GM23338 (cell line): ENCODE measurements at regions not wholly inside any gene's neighbourhood (a gene's known extent, or its start where the extent isn't known, plus 50 kb on each side); places are given as distances from the start of the nearest gene placed in this dataset.

ENCODE experiments used
- ATAC-seq: fragments of 200-7000 bp; cut with Tn5 transposase; 3 replicates; pipeline ENCODE4 v1.9.1; 2020
- DNase-seq: peaks from one replicate; pipeline ENCODE4 v3.0.0-alpha.2; 2015; ENCODE audit warnings: low spot score
- H2AFZ ChIP-seq: fragments of 200-600 bp; sonication (generic); 2 replicates; pipeline ENCODE4 v1.8.0; 2016; ENCODE audit warnings: antibody characterized with exemption, mild to moderate bottlenecking, moderate library complexity
- H3F3A ChIP-seq: fragments of 200-600 bp; sonication (generic); replicated peaks from 2 replicates; pipeline ENCODE4 v1.8.0; 2017; ENCODE audit warnings: antibody characterized with exemption, mixed run types, low read depth
- H3K27ac ChIP-seq: fragments of 200-600 bp; sonication (generic); 2 replicates; pipeline ENCODE4 v1.6.1; 2016; ENCODE audit warnings: low read depth
- H3K27me3 ChIP-seq: fragments of 200-600 bp; sonication (generic); 2 replicates; pipeline ENCODE4 v1.8.0; 2016; ENCODE audit warnings: mild to moderate bottlenecking, mixed run types, moderate library complexity; ENCODE audit not compliant: insufficient read depth
- H3K36me3 ChIP-seq: fragments of 200-600 bp; sonication (generic); 2 replicates; pipeline ENCODE4 v1.8.0; 2016; ENCODE audit warnings: mild to moderate bottlenecking; ENCODE audit not compliant: insufficient read depth
- H3K4me1 ChIP-seq: fragments of 200-600 bp; sonication (generic); 2 replicates; pipeline ENCODE4 v1.8.0; 2016; ENCODE audit warnings: mild to moderate bottlenecking, moderate library complexity; ENCODE audit not compliant: insufficient read depth
- H3K4me2 ChIP-seq: fragments of 200-600 bp; sonication (generic); 2 replicates; pipeline ENCODE4 v1.7.1; 2017; ENCODE audit warnings: mixed run types
- H3K4me3 ChIP-seq: fragments of 200-600 bp; sonication (generic); 2 replicates; pipeline ENCODE4 v1.6.1; 2016; ENCODE audit warnings: mixed run types
- H3K79me2 ChIP-seq: fragments of 200-600 bp; sonication (generic); replicated peaks from 2 replicates; pipeline ENCODE4 v1.8.0; 2017; ENCODE audit warnings: mild to moderate bottlenecking; ENCODE audit not compliant: insufficient read depth
- H3K9me2 ChIP-seq: fragments of 200-600 bp; sonication (generic); 2 replicates; pipeline ENCODE4 v1.8.0; 2017; ENCODE audit not compliant: insufficient read depth
- H4K20me1 ChIP-seq: fragments of 200-600 bp; sonication (generic); replicated peaks from 2 replicates; pipeline ENCODE4 v1.8.0; 2017; ENCODE audit warnings: mild to moderate bottlenecking; ENCODE audit not compliant: insufficient read depth
- H3K27ac Mint-ChIP-seq: 2 replicates; pipeline ENCODE4 v1.8.0; 2020; ENCODE audit warnings: inconsistent platforms, mild to moderate bottlenecking, moderate library complexity, mixed read lengths
- H3K27me3 Mint-ChIP-seq: 3 replicates; pipeline ENCODE4 v1.8.0; 2022; ENCODE audit warnings: low read depth, mild to moderate bottlenecking, moderate library complexity, mixed read lengths, inconsistent platforms; ENCODE audit not compliant: insufficient read depth, poor library complexity
- H3K36me3 Mint-ChIP-seq: 3 replicates; pipeline ENCODE4 v1.8.0; 2021; ENCODE audit warnings: low read depth, mild to moderate bottlenecking, inconsistent platforms, moderate library complexity, mixed read lengths
- H3K4me1 Mint-ChIP-seq: 3 replicates; pipeline ENCODE4 v1.8.0; 2020; ENCODE audit warnings: mild to moderate bottlenecking, inconsistent platforms, mixed read lengths
- H3K4me3 Mint-ChIP-seq: 3 replicates; pipeline ENCODE4 v1.8.0; 2021; ENCODE audit warnings: moderate library complexity, mild to moderate bottlenecking, inconsistent platforms, mixed read lengths
- H3K9me3 Mint-ChIP-seq: 3 replicates; pipeline ENCODE4 v1.8.0; 2020; ENCODE audit warnings: moderate library complexity, mild to moderate bottlenecking, inconsistent platforms, mixed read lengths
- EZH2 ChIP-seq: fragments of 200-600 bp; sonication (generic); IDR thresholded peaks from one replicate; pipeline ENCODE4 v1.8.0; 2017; ENCODE audit warnings: antibody characterized with exemption, mild to moderate bottlenecking, low read depth; ENCODE audit not compliant: unreplicated experiment
- POLR2AphosphoS5 ChIP-seq: IDR thresholded peaks from 2 replicates; pipeline ENCODE4 v1.6.1; 2016; ENCODE audit warnings: antibody characterized with exemption, low read depth
- STAT1 ChIP-seq: IDR thresholded peaks from one replicate; pipeline ENCODE4 v1.6.1; 2016; ENCODE audit warnings: antibody characterized with exemption; ENCODE audit not compliant: unreplicated experiment
- ZNF331 ChIP-seq: fragments of 250-450 bp; sonication (Bioruptor Pico); IDR thresholded peaks from 2 replicates; pipeline ENCODE4 v1.5.0; 2020; ENCODE audit warnings: low read depth, mild to moderate bottlenecking, moderate library complexity
- TF ChIP-seq, protein P1 (sequence below): fragments of 250-450 bp; sonication (Bioruptor Pico); IDR thresholded peaks from 2 replicates; pipeline ENCODE4 v1.5.0; 2020; ENCODE audit warnings: mild to moderate bottlenecking, moderate library complexity
- TF ChIP-seq, protein P2 (sequence below), 2 experiments: fragments of 200-600 bp in 1 of 2; sonication (generic) in 1 of 2; conservative IDR thresholded peaks; 2 replicates each; pipeline versions ENCODE4 v1.5.1 to v1.6.1; 2016 to 2017; ENCODE audit warnings: antibody characterized with exemption in 2 of 2, low read depth in 2 of 2, mild to moderate bottlenecking in 2 of 2, moderate library complexity in 1 of 2
- TF ChIP-seq, protein P3 (sequence below): IDR thresholded peaks from 2 replicates; pipeline ENCODE4 v1.6.1; 2016; ENCODE audit warnings: antibody characterized with exemption

DNA sequence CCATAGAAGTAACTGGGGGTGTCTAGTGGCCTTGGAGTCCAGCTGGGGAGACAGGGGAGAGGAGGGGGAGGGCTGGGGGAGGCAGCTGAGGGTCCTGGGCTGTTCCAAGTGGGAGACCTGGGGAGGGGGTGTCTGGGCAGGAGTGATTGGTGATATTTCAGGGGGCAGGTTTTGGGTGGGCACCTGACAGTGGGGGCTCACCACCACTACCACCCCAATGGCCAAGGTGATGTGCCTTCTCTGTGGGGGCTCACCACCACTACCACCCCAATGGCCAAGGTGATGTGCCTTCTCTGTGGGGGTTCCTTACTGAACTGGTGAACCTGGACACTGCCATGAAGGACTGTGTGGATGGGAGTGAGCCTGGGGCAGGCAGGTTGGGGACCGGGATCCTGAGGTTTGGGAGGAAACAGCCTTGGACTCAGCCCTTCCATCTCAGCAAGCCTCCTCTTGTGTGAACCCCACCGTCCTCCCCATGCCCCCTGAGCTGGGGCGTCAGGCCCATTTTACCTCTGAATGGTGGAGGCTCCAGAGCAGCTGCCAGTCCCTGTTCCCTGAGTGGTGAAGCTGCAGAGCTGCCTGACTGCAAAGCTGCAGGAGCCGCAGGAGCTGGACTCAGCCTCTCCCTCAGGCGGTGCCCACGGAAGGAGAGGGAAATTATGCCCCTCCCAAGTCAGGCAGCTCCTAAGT, 50.6 kb upstream of the ZNF716 start (continued):
- TF ChIP-seq, protein P1, sequence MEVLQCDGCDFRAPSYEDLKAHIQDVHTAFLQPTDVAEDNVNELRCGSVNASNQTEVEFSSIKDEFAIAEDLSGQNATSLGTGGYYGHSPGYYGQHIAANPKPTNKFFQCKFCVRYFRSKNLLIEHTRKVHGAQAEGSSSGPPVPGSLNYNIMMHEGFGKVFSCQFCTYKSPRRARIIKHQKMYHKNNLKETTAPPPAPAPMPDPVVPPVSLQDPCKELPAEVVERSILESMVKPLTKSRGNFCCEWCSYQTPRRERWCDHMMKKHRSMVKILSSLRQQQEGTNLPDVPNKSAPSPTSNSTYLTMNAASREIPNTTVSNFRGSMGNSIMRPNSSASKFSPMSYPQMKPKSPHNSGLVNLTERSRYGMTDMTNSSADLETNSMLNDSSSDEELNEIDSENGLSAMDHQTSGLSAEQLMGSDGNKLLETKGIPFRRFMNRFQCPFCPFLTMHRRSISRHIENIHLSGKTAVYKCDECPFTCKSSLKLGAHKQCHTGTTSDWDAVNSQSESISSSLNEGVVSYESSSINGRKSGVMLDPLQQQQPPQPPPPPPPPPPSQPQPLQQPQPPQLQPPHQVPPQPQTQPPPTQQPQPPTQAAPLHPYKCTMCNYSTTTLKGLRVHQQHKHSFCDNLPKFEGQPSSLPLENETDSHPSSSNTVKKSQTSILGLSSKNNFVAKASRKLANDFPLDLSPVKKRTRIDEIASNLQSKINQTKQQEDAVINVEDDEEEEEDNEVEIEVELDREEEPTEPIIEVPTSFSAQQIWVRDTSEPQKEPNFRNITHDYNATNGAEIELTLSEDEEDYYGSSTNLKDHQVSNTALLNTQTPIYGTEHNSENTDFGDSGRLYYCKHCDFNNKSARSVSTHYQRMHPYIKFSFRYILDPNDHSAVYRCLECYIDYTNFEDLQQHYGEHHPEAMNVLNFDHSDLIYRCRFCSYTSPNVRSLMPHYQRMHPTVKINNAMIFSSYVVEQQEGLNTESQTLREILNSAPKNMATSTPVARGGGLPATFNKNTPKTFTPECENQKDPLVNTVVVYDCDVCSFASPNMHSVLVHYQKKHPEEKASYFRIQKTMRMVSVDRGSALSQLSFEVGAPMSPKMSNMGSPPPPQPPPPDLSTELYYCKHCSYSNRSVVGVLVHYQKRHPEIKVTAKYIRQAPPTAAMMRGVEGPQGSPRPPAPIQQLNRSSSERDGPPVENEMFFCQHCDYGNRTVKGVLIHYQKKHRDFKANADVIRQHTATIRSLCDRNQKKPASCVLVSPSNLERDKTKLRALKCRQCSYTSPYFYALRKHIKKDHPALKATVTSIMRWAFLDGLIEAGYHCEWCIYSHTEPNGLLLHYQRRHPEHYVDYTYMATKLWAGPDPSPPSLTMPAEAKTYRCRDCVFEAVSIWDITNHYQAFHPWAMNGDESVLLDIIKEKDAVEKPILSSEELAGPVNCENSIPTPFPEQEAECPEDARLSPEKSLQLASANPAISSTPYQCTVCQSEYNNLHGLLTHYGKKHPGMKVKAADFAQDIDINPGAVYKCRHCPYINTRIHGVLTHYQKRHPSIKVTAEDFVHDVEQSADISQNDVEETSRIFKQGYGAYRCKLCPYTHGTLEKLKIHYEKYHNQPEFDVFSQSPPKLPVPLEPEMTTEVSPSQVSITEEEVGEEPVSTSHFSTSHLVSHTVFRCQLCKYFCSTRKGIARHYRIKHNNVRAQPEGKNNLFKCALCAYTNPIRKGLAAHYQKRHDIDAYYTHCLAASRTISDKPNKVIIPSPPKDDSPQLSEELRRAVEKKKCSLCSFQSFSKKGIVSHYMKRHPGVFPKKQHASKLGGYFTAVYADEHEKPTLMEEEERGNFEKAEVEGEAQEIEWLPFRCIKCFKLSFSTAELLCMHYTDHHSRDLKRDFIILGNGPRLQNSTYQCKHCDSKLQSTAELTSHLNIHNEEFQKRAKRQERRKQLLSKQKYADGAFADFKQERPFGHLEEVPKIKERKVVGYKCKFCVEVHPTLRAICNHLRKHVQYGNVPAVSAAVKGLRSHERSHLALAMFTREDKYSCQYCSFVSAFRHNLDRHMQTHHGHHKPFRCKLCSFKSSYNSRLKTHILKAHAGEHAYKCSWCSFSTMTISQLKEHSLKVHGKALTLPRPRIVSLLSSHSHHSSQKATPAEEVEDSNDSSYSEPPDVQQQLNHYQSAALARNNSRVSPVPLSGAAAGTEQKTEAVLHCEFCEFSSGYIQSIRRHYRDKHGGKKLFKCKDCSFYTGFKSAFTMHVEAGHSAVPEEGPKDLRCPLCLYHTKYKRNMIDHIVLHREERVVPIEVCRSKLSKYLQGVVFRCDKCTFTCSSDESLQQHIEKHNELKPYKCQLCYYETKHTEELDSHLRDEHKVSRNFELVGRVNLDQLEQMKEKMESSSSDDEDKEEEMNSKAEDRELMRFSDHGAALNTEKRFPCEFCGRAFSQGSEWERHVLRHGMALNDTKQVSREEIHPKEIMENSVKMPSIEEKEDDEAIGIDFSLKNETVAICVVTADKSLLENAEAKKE (CRISPR knock-in tag): no peak
- no peak for TF ChIP-seq EZH2

DNA sequence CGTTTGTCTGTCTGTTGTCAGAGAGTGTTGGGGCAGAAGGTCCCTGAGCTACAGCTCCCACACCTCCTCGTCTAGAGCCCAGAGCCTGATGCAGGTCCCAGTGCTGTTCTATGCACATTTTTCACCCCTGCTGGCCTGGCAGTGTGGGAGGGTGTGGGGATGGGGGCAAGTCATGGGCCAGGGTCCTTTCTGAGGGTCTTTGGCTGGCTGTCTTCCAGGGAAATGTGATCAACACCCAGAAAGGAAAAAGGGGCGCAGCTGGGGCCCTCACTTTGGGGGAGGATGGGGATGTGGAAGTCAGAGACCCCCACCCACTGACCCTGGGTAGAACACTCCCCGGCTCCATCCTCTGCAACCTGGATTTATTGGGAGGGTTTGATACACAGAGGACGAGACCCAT, 50.0 kb upstream of the ZNF716 start:
- H3K9me3 Mint-ChIP-seq: peaks cover 98% of the 10 kb centered on the region
- no peak overlapping the region for H2AFZ ChIP-seq
- no peaks in the 10 kb centered on the region; the same call in 1 of the 2 replicates for H3K36me3 ChIP-seq
- DNase-seq (no peak), ATAC-seq (no peak)
- H3K4me3 ChIP-seq: no peak overlapping the region
- H3K79me2 ChIP-seq: no peaks in the 10 kb centered on the region
- no peaks in the 10 kb centered on the region for H3K9me2 ChIP-seq
- H3K27ac ChIP-seq: no peak overlapping the region
- peaks cover 3% of the 10 kb centered on the region for H3K27me3 Mint-ChIP-seq
- H3K27ac Mint-ChIP-seq: no peak overlapping the region
- no peaks in the 10 kb centered on the region for H3F3A ChIP-seq
- no peaks in the 10 kb centered on the region for H3K27me3 ChIP-seq
- H3K4me1 Mint-ChIP-seq: no peaks in the 10 kb centered on the region
- H3K4me1 ChIP-seq: no peaks in the 10 kb centered on the region
- peaks cover 31% of the 10 kb centered on the region for H3K36me3 Mint-ChIP-seq
- H3K4me3 Mint-ChIP-seq: no peak overlapping the region
- no peaks in the 10 kb centered on the region for H4K20me1 ChIP-seq
- no peak overlapping the region for H3K4me2 ChIP-seq
- TF ChIP-seq, protein P2, sequence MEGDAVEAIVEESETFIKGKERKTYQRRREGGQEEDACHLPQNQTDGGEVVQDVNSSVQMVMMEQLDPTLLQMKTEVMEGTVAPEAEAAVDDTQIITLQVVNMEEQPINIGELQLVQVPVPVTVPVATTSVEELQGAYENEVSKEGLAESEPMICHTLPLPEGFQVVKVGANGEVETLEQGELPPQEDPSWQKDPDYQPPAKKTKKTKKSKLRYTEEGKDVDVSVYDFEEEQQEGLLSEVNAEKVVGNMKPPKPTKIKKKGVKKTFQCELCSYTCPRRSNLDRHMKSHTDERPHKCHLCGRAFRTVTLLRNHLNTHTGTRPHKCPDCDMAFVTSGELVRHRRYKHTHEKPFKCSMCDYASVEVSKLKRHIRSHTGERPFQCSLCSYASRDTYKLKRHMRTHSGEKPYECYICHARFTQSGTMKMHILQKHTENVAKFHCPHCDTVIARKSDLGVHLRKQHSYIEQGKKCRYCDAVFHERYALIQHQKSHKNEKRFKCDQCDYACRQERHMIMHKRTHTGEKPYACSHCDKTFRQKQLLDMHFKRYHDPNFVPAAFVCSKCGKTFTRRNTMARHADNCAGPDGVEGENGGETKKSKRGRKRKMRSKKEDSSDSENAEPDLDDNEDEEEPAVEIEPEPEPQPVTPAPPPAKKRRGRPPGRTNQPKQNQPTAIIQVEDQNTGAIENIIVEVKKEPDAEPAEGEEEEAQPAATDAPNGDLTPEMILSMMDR (conservative IDR thresholded peaks at IDR 0.05; ENCODE audit: low read depth in 2 of 2): no peak
- TF ChIP-seq EZH2 (no peak), POLR2AphosphoS5 (no peak), STAT1 (no peak), ZNF331 (CRISPR knock-in tag) (no peak)
- TF ChIP-seq, protein P3, sequence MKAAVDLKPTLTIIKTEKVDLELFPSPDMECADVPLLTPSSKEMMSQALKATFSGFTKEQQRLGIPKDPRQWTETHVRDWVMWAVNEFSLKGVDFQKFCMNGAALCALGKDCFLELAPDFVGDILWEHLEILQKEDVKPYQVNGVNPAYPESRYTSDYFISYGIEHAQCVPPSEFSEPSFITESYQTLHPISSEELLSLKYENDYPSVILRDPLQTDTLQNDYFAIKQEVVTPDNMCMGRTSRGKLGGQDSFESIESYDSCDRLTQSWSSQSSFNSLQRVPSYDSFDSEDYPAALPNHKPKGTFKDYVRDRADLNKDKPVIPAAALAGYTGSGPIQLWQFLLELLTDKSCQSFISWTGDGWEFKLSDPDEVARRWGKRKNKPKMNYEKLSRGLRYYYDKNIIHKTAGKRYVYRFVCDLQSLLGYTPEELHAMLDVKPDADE: no peak
